Upper lobe of left lung (tissue), 4 donors: ENCODE measurements at regions not wholly inside any gene's neighbourhood (a gene's known extent, or its start where the extent isn't known, plus 50 kb on each side); places are given as distances from the start of the nearest gene placed in this dataset.

Experiments
- CTCF ChIP-seq, 6 experiments: fragments of 450-650 bp in 4 of 6; fragments of 200-600 bp in 2 of 6; sonication (generic) in 2 of 6; IDR thresholded peaks; one replicate each; pipeline ENCODE4 v1.5.1; 2016 to 2019; ENCODE audit warnings: antibody characterized with exemption in 6 of 6
- EP300 ChIP-seq, 4 donors: sonication (generic); formaldehyde crosslinking; IDR thresholded peaks; one replicate each; pipeline ENCODE4 v1.5.1; 2017; ENCODE audit warnings: antibody characterized with exemption in 4 of 4, control low read depth in 2 of 4
- POLR2A ChIP-seq, 4 donors: fragments of 450-650 bp; IDR thresholded peaks; one replicate each; pipeline ENCODE4 v1.5.1; 2016 to 2017; ENCODE audit warnings: antibody characterized with exemption in 4 of 4, mild to moderate bottlenecking in 2 of 4
- POLR2AphosphoS5 ChIP-seq, 2 donors: sonication (generic); formaldehyde crosslinking; IDR thresholded peaks; one replicate each; pipeline ENCODE4 v1.5.1; 2017; ENCODE audit warnings: antibody characterized with exemption in 2 of 2

GRCh38 chr11:70854201-70854600 is 398.2 kb downstream of the SHANK2 start:
- TF ChIP-seq CTCF (IDR thresholded peaks at IDR 0.05) (no peak), POLR2A (IDR thresholded peaks at IDR 0.05) (no peak), POLR2AphosphoS5 (IDR thresholded peaks at IDR 0.05) (no peak), EP300 (IDR thresholded peaks at IDR 0.05) (no peak)
